ENCODE measurements at regions not wholly inside any gene's neighbourhood (a gene's known extent, or its start where the extent isn't known, plus 50 kb on each side); places are given as distances from the start of the nearest gene placed in this dataset.
A peak's percentile ranks its signal among the peaks of the same experiment; 100 is the strongest.
"Not testable (repeated sequence)": the region's sequence is repeated elsewhere in the genome, so short reads cannot be mapped to it uniquely, and the experiment has no call there.

GRCh38 chr16:29298307-29298706, 108.2 kb downstream of the NPIPB11 start:
- H3K36me3 ChIP-seq (ENCODE audit: control insufficient read depth, insufficient read depth, low read length); dilution Hi-C loops (cut with HindIII; ENCODE audit: low sequenced_read_pairs, unreplicated experiment); H3K56ac ChIP-seq (ENCODE audit: extremely low read depth, insufficient read depth, low read length); ATAC-seq (ENCODE audit: low read depth); H4K91ac ChIP-seq (ENCODE audit: insufficient read depth, low read depth, low read length); H3K9me1 ChIP-seq (ENCODE audit: insufficient read depth, low read length); in situ Hi-C loops (cut with MboI; ENCODE audit: low sequenced_read_pairs); H2AFZ ChIP-seq (replicated peaks; ENCODE audit: low read length, poor library complexity); H2BK120ac ChIP-seq (ENCODE audit: low read depth, low read length); H2AK5ac ChIP-seq (ENCODE audit: low read depth, low read length); H2BK20ac ChIP-seq (ENCODE audit: low read depth, low read length); H3K79me1 ChIP-seq (ENCODE audit: low read depth in 1 of 2, low read length in 2 of 2); CTCF ChIA-PET; H3K27ac ChIP-seq (ENCODE audit: insufficient read depth, low read length); H3K14ac ChIP-seq (replicated peaks; ENCODE audit: low read depth, low read length); H4K8ac ChIP-seq (ENCODE audit: low read depth in 2 of 2, low read length in 2 of 2); H3K27me3 ChIP-seq (ENCODE audit: control insufficient read depth, insufficient read depth, low read length); H3K4ac ChIP-seq (ENCODE audit: low read depth, low read length); H3K9me3 ChIP-seq (ENCODE audit: control insufficient read depth, insufficient read depth, low read length); H2AK9ac ChIP-seq (replicated peaks; ENCODE audit: low read depth, low read length, poor library complexity); H3K18ac ChIP-seq (ENCODE audit: low read depth, low read length); H3K9ac ChIP-seq (ENCODE audit: low read depth, low read length); POLR2A ChIA-PET (ENCODE audit: unreplicated experiment); H3K4me3 ChIP-seq (ENCODE audit: insufficient read depth, low read depth, low read length); H3K23ac ChIP-seq (ENCODE audit: low read depth, low read length); H4K5ac ChIP-seq (ENCODE audit: low read depth, low read length); intact Hi-C loops (cut with micrococcal nuclease); DNase-seq; H3K4me2 ChIP-seq (ENCODE audit: low read depth, low read length); H2BK15ac ChIP-seq (ENCODE audit: low read depth, low read length); H2BK5ac ChIP-seq (ENCODE audit: low read depth, low read length, poor library complexity, severe bottlenecking); BruUV-seq (replicated peaks); H4K20me1 ChIP-seq (ENCODE audit: insufficient read depth, low read length): not testable (repeated sequence)
- WGBS, 2 experiments (ENCODE audit: extremely low coverage in 2 of 2, insufficient read length in 1 of 2) = 80% methylated on average over 1 of the region's 12 CpGs; no CpG with 5 or more reads in 1 of the 2 experiments
- peaks cover 10% of the 10 kb centered on the region for H3K4me1 ChIP-seq (ENCODE audit: control insufficient read depth, insufficient read depth, low read length)

GRCh38 chr16:29297809-29298177, 108.7 kb downstream of the NPIPB11 start:
- CTCF ChIA-PET; H3K4me3 ChIP-seq (ENCODE audit: insufficient read depth, low read depth, low read length); H3K27ac ChIP-seq (ENCODE audit: insufficient read depth, low read length); BruUV-seq (replicated peaks); H2BK5ac ChIP-seq (ENCODE audit: low read depth, low read length, poor library complexity, severe bottlenecking); intact Hi-C loops (cut with micrococcal nuclease); H3K9me1 ChIP-seq (ENCODE audit: insufficient read depth, low read length); H3K14ac ChIP-seq (replicated peaks; ENCODE audit: low read depth, low read length); H3K23ac ChIP-seq (ENCODE audit: low read depth, low read length); in situ Hi-C loops (cut with MboI; ENCODE audit: low sequenced_read_pairs); H3K9me3 ChIP-seq (ENCODE audit: control insufficient read depth, insufficient read depth, low read length); H2AFZ ChIP-seq (replicated peaks; ENCODE audit: low read length, poor library complexity); H3K56ac ChIP-seq (ENCODE audit: extremely low read depth, insufficient read depth, low read length); H2AK9ac ChIP-seq (replicated peaks; ENCODE audit: low read depth, low read length, poor library complexity); POLR2A ChIA-PET (ENCODE audit: unreplicated experiment); H3K4me2 ChIP-seq (ENCODE audit: low read depth, low read length); H3K79me1 ChIP-seq (ENCODE audit: low read depth in 1 of 2, low read length in 2 of 2); dilution Hi-C loops (cut with HindIII; ENCODE audit: low sequenced_read_pairs, unreplicated experiment); H3K27me3 ChIP-seq (ENCODE audit: control insufficient read depth, insufficient read depth, low read length); H4K20me1 ChIP-seq (ENCODE audit: insufficient read depth, low read length); DNase-seq; H4K5ac ChIP-seq (ENCODE audit: low read depth, low read length); H3K36me3 ChIP-seq (ENCODE audit: control insufficient read depth, insufficient read depth, low read length); ATAC-seq (ENCODE audit: low read depth); H4K8ac ChIP-seq (ENCODE audit: low read depth in 2 of 2, low read length in 2 of 2); H3K9ac ChIP-seq (ENCODE audit: low read depth, low read length); H2BK120ac ChIP-seq (ENCODE audit: low read depth, low read length); H3K4ac ChIP-seq (ENCODE audit: low read depth, low read length); H2BK20ac ChIP-seq (ENCODE audit: low read depth, low read length); H4K91ac ChIP-seq (ENCODE audit: insufficient read depth, low read depth, low read length): not testable (repeated sequence)
- 0 out of 3 replicates have a peak overlapping the region, but pooled peaks have one; percentile 74 for H2BK15ac ChIP-seq (ENCODE audit: low read depth, low read length)
- H3K18ac ChIP-seq (ENCODE audit: low read depth, low read length) = peak overlapping the region; percentile 33; the same call in 1 of the 2 replicates
- peak overlapping the region; percentile 39; the same call in 1 of the 2 replicates for H2AK5ac ChIP-seq (ENCODE audit: low read depth, low read length)
- peaks cover 10% of the 10 kb centered on the region for H3K4me1 ChIP-seq (ENCODE audit: control insufficient read depth, insufficient read depth, low read length)
- WGBS, 2 experiments (ENCODE audit: extremely low coverage in 2 of 2, insufficient read length in 1 of 2) = 100% methylated on average over 1 of the region's 2 CpGs; no CpG with 5 or more reads in 1 of the 2 experiments

All from IMR-90 (cell line).